Brain pericyte (primary cell): ENCODE measurements at regions not wholly inside any gene's neighbourhood (a gene's known extent, or its start where the extent isn't known, plus 50 kb on each side); places are given as distances from the start of the nearest gene placed in this dataset.

Source experiments
- DNase-seq: peaks from one replicate; pipeline ENCODE4 v3.0.0-alpha.2; 2012; ENCODE audit warnings: low read depth, low spot score

- no peak for DNase-seq
Measured at GRCh38 chr16:85326113-85326793, 214.0 kb upstream of the CIBAR2 start.

GRCh38 chr16:85326794-85327181 is 214.5 kb upstream of the CIBAR2 start:
- no peak for DNase-seq

GRCh38 chr16:85327731-85328675 is 215.7 kb upstream of the CIBAR2 start:
- DNase-seq: no peak

GRCh38 chr16:85328676-85329058 is 216.4 kb upstream of the CIBAR2 start:
- no peak for DNase-seq

DNA sequence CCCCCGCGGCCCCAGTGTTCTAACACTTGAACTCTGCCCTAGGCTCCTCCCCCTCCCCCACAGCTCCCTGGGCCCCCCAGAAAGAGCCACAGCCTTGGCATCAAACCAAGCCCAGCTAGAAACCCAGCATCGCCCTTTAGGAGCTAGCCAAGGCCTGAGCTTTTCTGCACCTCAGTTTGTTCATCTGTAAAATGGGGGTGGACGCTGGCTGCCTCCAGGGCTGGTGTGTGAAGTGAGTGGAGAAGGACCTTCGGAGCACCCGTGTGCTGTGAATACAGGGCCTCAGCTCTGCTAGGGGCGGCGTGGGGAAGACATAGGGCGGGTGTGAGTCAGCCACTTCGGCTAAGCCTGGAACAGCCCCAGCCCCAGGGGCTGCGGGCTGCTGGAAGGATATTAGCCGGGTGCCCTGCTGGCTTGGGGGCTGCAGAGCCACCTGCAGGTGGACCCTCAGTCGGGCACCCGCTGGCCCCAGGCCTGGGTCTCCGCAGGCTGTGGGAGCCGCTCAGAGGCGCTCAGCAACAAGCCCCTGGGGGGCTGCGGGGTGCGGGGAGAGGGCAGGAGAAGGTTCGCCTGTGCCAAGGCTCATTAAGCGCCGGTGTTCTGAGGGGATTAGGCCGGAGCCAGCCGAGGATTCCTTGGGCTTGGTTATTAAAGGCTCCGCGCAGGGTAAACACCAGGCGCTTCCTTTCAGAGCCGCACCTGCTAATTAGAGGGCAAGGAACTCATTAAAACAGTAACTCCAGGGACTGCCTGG is 217.0 kb upstream of the CIBAR2 start:
- no peak for DNase-seq

GRCh38 chr16:85330006-85330693 is 217.9 kb upstream of the CIBAR2 start:
- no peak for DNase-seq

GRCh38 chr16:85330694-85331188 is 218.5 kb upstream of the CIBAR2 start:
- DNase-seq: peak; percentile 78

GRCh38 chr16:85331688-85332087 is 219.4 kb upstream of the CIBAR2 start:
- DNase-seq: no peak

DNA sequence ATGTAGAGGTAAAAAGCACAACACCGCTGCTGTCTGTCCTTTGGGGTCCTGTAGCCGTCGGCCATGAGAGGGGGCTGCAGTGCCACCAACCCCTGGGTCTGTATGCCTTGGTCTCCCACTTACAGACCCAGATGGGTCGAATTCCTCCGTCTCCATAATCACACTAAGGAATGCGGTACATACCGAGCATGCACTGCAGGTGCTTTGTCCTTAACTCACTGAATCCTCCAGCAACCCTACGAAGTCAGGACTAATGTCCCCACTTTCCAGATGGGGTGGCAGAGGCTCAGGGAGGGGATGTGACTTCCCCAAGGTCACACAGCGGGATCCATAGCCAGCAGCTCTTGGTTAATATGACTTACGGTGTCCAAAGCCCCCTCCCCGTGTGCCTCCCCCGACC is 219.9 kb upstream of the CIBAR2 start:
- DNase-seq: no peak

DNA sequence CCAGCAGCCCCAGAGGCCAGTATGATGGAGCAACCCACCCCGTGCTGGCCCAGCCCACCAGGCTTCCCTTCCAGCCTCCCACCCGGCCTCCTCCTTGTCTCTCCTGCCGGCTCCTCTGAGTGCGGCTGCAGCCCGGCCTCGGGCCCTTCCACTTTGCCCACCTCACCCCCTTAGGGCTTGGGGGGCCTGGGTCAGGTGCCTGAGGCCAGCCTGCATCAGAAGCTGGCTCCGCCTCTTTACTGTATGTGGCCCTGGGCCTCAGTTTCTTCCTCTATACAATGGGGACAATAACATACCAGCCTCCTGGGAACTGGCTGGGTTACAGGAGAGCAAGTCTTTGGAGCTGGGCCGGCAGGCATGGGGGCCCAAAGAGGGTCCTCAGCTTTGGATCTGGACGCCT is 221.1 kb upstream of the CIBAR2 start:
- no peak for DNase-seq

GRCh38 chr16:85333744-85334640 is 221.7 kb upstream of the CIBAR2 start:
- DNase-seq: no peak

DNA sequence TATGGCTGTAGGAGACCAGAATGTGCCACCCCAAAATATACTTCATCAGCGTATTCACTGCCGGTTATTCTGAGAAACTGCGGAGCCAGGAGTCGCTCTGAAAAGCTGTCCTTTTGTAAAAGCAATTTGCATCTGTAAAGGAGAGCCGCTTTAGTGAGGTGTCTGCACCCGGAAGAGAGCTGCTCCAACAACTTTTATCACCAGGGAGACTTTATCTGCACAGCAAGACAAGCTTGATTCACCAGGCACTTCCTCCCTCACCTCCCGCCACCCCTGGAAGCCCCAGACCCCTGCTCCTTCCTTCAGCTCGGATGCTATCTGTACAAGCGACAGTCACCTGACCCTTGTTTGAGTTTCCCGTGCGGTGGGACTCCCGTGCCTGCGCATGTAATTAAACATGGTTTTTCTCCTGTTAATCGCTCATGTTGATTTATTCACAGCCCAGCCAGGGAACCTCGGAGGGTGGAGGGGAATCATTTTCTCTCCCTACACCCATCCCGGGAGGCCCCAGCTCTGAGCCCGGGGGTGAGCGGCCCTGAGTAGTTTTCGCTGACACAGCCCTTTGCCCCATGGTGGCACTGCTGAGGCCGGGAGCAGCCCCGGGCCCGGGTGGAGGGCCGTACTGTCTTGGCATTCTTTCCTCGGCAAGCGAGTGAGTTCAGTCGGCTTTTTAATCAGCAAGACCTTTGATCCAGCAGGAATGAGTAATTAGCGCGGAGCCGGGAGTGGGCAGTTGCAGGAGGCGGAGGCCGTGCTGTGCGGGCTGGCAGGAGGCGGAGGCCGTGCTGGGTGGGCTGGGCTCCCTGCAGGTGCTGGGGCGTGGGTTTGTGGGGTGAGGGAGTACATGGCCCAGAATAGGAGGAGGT is 222.7 kb upstream of the CIBAR2 start:
- no peak for DNase-seq

DNA sequence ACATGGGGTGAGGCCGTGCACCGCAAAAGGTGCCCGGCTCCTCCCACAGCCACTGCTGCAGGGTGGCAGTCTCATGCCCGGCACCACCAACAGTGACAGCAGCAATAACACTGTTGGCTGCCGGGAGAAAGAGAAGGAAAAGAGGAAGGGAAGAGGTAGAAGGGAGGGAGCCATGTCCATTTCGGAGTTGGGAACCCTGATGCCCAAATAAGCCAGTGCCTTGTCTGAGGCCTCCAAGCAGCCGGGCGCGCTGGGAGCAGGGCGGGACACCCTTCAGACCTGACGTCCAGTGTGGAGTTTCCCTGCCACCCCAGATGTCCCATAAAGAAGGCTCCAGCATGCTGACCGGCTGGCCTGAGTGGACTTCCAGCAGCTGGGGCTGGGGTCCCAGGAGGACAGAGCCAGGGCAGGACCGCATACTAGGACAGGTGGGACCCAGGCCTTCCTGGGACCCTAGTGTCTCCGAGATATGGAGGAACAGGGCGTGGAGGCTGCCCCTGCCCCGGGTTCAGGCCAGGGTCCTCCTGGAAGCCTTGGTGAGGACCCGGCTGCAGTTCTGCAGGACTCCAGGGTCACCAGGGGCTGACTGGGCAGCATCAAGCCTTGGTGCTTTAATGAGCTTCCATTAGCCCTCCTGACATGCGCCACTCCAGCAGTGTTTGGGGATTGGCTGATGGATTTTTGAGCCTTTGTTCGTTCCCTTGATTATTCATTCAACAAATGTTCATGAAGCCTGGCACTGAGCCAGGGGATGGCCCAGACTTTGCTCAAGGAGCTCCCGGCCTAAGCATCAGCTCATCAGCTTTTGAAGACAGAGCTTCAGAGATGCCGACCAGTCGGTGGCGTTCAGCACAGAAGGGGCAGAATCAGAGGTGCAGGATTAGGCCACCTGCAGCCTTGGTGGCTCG is 223.6 kb upstream of the CIBAR2 start:
- DNase-seq: no peak

GRCh38 chr16:85337910-85338637 is 225.8 kb upstream of the CIBAR2 start:
- no peak for DNase-seq

DNA sequence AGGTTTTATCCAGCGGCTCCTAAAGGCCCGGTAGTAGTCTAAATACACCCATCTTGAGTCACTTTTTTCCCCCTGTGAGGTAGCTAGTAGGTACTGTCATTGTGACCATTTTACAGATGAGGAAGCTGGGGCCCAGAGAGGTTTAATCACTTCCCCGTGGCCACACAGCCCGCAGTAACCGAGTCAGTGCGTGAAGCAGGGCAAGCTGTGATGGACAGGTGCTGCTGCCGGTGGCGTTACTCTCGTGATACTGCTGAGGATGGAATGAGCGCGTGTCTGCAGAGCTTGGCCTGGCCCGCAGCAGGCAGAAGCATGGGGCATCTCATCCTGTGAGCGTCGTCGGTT is 226.3 kb upstream of the CIBAR2 start:
- DNase-seq: no peak

- no peak for DNase-seq
Measured at GRCh38 chr16:85338989-85339685, 226.9 kb upstream of the CIBAR2 start.

GRCh38 chr16:85341972-85342695 is 229.9 kb upstream of the CIBAR2 start:
- DNase-seq: no peak
